ENCODE measurements at regions not wholly inside any gene's neighbourhood (a gene's known extent, or its start where the extent isn't known, plus 50 kb on each side); places are given as distances from the start of the nearest gene placed in this dataset.

GRCh38 chr1:182261655-182262054 is 129.9 kb downstream of the GLUL start:
- H3K4me3 ChIP-seq (ENCODE audit: low read depth, low read length): no peak overlapping the region
- TF ChIP-seq CTCF (IDR thresholded peaks at IDR 0.05; ENCODE audit: insufficient read depth, low read depth, low read length): no peak
- no peak for DNase-seq (ENCODE audit: low read depth)

GRCh38 chr1:182260516-182260915 is 131.1 kb downstream of the GLUL start:
- DNase-seq (ENCODE audit: low read depth): no peak
- no peak for TF ChIP-seq CTCF (IDR thresholded peaks at IDR 0.05; ENCODE audit: insufficient read depth, low read depth, low read length)
- no peak overlapping the region for H3K4me3 ChIP-seq (ENCODE audit: low read depth, low read length)

GRCh38 chr1:182259968-182260367 is 131.6 kb downstream of the GLUL start:
- TF ChIP-seq CTCF (IDR thresholded peaks at IDR 0.05; ENCODE audit: insufficient read depth, low read depth, low read length): no peak
- no peak overlapping the region for H3K4me3 ChIP-seq (ENCODE audit: low read depth, low read length)
- DNase-seq (ENCODE audit: low read depth): no peak

GRCh38 chr1:182259229-182259872 is 132.2 kb downstream of the GLUL start:
- TF ChIP-seq CTCF (IDR thresholded peaks at IDR 0.05; ENCODE audit: insufficient read depth, low read depth, low read length): no peak
- no peak overlapping the region for H3K4me3 ChIP-seq (ENCODE audit: low read depth, low read length)
- DNase-seq (ENCODE audit: low read depth): peak; percentile 11

GRCh38 chr1:182257369-182258063 is 134.1 kb downstream of the GLUL start:
- H3K4me3 ChIP-seq (ENCODE audit: low read depth, low read length): no peak overlapping the region
- TF ChIP-seq CTCF (IDR thresholded peaks at IDR 0.05; ENCODE audit: insufficient read depth, low read depth, low read length): no peak
- no peak for DNase-seq (ENCODE audit: low read depth)

GRCh38 chr1:182256931-182257330 is 134.7 kb downstream of the GLUL start:
- no peak overlapping the region for H3K4me3 ChIP-seq (ENCODE audit: low read depth, low read length)
- TF ChIP-seq CTCF (IDR thresholded peaks at IDR 0.05; ENCODE audit: insufficient read depth, low read depth, low read length): no peak
- DNase-seq (ENCODE audit: low read depth): no peak

All from fibroblast of villous mesenchyme (primary cell).